HG03196 (cell line): ENCODE measurements at regions not wholly inside any gene's neighbourhood (a gene's known extent, or its start where the extent isn't known, plus 50 kb on each side); places are given as distances from the start of the nearest gene placed in this dataset.
"Not testable (repeated sequence)": the region's sequence is repeated elsewhere in the genome, so short reads cannot be mapped to it uniquely, and the experiment has no call there.

ENCODE experiments used
- ATAC-seq: cut with Tn5 transposase; IDR thresholded peaks from one replicate; pipeline ENCODE4 v1.9.1; 2021; ENCODE audit not compliant: unreplicated experiment

DNA sequence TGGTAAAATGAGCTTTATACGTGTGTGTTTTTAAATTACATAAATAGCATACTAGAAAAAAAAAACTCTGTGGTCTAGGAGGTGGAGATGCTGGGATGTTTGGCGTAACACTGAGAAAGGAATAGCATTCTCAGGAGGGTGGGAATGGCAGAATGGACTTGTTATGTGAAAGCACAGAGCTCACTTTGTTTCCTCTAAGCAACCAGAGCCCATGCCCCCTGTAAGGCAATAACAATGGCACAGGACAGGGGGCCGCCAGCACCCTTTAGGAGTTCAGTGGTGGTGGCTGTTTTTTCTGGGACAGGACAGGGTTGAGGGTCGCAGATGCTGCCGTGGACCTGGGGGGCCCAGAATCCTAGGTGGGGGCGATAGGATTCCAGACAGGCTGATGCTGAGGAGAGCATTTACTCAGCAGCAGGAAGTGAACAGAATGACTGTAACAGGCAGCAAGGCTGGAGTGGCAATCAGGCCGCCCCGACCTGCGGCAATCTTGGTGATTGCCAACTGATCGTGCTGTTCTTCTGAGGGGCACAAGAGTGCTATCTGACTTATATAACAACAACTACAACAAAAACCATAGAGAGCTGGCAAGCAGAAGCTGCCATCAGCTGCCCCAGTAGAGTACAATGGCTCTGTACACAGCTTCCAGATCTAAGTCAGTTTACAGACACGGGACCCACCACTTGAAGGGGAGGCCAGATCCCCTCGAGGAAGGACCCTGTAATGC lies 160.4 kb downstream of the UACA start:
- ATAC-seq = no peak

DNA sequence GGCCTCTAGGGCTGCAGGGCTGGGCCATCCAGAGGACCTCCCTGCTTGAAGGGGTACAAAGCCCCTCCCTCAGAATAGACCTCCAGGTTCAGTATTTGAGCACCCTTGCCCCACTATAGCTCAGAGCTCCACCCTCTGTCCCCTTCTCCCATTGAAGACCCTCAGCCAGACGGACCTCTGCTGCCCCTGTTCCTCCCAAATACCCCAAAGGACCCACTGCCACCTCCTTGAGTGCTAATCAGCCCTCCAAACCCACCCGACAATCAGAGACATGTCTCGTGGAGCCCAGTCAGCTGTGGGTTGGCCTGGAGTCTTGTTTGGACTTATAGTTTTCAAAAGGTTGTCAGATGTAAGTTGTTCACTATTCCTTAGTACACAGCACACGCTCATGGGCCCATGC lies 161.1 kb downstream of the UACA start:
- ATAC-seq = no peak

DNA sequence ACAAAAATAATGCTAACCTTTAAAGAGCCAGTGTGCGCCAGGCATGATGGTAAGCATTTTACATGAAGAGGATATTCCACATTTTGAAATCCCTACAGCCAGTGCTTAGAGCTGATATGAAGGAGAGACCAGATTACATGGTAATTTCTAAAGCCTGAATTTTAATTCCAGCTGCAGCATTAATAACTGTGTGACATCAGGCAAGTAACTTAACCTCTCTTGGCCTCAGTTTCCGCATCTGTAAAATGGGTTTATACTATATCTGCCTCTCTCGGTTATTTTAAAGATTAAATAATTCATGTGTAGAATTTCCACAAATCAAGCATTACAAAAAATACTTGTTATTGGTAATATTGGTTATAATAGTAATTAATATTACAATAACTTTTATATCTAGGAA lies 165.4 kb downstream of the UACA start:
- no peak for ATAC-seq

GRCh38 chr15:70597056-70597603 lies 166.2 kb downstream of the UACA start:
- no peak for ATAC-seq

DNA sequence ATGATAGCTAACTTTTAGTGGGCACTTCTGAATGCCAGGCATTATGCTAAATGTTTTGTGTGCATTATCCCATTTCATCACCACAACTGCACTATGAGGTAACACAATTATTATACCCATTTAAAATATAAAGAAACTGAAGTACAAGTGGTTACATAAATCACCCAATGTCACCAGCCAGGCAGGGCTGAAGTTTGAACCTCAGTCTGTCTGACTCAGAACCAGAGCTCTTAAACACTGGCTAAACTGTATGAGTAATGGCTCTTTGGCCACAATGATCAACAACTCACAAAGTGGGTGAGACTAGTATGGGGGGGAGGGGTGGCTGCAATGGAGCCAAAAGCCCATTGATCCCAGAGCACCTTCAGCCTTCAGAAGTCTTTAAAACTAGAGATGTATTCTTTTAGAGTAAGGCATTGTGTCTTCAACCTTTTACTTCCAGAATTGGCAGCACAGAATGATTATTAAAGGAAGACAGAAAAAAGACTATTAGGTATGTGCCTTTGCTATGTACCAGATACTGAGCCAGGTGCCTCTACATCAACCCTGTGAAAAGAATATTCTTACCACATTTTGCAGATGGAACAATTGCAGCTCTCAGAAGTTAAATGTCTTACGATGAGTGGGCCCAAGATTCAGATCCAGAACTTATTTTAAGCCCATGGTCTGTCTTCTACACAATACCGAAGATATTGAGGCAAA lies 166.9 kb downstream of the UACA start:
- no peak for ATAC-seq

DNA sequence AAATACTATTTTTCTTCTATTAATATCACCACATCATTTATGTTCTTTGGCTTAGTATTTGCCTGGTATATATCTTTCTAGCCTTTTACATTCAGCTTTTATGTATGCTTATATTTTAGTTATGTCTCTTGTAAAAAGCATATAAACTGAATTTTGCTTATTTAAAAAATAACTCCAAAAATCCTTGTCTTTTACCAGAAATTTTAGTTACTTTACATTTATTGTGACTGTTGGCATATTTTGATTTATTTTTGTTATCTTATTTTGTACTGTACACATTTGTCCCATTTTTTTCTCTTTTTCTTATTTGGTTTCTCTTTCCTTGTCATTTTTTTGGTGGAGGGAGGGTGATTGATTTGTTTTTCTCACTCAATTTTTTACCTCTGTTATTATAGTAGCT lies 169.6 kb downstream of the UACA start:
- ATAC-seq = no peak

DNA sequence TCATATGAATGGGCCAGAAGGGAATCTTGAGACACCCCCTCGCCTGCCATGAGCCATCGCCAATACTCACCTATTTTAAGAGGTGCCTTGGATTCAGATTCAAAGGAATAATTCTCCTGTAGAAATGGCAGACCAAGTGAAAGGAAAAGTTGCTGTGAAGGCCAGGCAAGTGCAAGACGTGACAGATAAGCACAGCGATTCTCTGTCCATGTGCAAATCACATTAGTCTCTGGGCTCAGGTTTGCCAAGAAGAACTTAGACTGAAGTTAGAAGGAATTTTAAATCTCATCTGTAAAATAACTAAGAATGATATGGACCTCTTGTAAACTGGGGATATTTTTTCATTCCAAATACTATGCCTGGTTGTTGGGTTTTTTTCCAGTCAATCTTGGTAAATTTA lies 173.6 kb downstream of the UACA start:
- ATAC-seq = no peak

GRCh38 chr15:70589221-70589620 lies 174.1 kb downstream of the UACA start:
- no peak for ATAC-seq

GRCh38 chr15:70588613-70589012 lies 174.7 kb downstream of the UACA start:
- no peak for ATAC-seq

DNA sequence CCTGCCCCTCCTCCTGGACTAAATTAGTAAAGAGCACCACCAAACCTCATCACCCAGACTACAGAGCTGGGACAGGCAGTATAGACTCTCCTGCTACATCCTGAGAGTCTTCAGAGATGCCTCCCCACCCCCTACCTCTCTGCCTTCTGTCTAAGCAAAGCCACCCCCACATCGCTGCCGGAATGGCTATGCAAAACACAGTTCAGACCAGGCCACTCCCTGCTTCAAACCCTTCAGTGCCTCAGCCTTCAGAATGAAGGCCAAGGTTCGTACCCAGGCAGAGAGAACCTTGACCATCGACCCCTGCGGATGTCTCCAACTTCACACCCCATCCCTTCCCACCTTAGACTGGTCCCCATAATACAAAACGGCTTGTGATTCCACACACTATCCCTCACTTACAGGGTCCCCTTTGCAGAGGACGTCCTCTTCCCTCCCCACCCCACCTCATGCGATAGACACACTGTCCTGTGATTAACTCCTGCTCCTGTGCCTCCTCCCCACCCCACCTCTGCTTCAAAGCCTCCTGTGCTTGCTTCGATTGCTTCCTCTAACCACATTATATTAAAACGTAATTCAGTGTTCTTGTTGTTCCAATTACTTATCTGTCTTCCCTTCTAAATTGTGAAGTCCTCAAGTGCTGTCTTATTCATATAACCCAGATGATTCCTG lies 175.3 kb downstream of the UACA start:
- no peak for ATAC-seq

DNA sequence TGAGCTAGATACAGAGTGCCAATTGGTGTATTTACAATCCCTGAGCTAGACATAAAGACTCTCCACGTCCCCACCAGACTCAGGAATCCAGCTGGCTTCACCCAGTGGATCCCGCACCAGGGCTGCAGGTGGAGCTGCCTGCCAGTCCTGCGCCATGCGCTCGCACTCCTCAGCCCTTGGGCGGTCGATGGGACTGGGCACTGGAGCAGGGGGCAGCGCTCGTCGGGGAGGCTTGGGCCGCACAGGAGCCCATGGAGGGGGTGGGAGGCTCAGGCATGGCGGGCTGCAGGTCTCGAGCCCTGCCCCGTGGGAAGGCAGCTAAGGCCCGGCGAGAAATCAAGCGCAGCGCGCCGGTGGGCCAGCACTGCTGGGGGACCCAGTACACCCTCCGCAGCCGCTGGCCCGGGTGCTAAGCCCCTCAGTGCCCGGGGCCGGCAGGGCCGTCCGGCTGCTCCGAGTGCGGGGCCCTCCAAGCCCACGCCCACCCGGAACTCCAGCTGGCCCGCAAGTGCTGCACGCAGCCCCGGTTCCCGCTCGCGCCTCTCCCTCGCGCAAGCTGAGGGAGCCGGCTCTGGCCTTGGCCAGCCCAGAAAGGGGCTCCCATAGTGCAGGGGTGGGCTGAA lies 176.2 kb downstream of the UACA start:
- not testable (repeated sequence) for ATAC-seq

GRCh38 chr15:70586241-70586640 lies 177.1 kb downstream of the UACA start:
- ATAC-seq = no peak

DNA sequence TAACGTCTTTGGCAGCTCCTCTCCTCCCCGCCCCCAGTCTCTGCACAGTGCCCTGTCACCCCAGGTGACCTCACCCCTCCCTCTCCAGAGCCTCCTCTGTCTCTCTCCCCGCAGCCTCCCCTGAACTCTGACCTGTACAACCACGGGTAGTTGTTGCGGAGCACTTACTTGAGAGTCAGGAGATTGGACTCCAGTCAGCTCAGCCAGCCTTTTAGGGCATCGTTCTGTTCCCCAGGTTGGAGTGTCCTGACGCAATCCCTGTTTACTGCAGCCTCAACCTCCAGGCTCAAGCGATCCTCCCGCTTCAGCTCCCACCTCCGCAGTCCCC lies 177.7 kb downstream of the UACA start:
- ATAC-seq = no peak

DNA sequence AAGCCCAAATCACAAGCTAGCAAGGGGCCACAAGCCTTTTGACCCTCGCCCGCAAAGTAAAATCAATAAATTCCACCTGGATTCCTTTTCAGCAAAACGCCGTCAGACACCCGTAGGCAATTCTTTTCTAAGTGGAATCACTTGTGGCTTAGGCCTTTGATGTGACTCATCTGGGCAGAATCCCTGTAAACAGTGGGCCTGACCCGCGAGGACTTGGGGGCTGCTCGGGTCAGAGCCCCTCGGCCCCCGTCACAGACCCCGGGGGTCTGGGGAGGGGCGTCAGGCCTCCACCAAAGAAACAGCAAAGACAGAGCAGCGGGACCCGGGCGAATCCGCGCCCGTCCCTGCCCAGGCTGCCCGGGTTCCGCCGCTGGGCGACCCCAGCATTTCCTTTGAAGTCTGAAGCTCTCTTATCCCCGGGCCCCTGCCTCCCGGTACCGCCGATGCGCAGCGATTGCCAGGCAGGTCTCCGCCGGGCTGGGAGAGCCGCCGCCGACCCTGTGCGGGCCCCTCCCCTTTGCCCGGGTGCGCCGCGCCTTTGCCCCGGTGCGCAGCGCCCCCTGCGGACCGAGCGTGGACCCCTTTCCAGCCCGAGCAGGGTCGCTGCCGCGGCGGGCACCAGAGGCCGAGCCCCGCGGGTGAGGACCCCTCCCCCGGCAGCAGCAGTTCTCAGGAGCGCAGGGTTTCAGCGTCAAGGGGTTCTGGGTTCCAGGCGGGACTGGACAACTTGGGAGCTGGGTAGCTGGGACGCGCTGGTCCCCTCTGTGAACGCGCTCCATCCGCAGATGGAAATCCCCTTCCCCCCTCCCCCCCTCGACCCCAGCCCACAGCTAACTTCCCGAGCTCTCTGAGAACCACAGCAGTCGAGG lies 178.3 kb downstream of the UACA start:
- ATAC-seq = no peak

- ATAC-seq = no peak
Observed at GRCh38 chr15:70584441-70584837, 178.9 kb downstream of the UACA start.

GRCh38 chr15:70583006-70583405 lies 180.4 kb downstream of the UACA start:
- ATAC-seq = no peak

DNA sequence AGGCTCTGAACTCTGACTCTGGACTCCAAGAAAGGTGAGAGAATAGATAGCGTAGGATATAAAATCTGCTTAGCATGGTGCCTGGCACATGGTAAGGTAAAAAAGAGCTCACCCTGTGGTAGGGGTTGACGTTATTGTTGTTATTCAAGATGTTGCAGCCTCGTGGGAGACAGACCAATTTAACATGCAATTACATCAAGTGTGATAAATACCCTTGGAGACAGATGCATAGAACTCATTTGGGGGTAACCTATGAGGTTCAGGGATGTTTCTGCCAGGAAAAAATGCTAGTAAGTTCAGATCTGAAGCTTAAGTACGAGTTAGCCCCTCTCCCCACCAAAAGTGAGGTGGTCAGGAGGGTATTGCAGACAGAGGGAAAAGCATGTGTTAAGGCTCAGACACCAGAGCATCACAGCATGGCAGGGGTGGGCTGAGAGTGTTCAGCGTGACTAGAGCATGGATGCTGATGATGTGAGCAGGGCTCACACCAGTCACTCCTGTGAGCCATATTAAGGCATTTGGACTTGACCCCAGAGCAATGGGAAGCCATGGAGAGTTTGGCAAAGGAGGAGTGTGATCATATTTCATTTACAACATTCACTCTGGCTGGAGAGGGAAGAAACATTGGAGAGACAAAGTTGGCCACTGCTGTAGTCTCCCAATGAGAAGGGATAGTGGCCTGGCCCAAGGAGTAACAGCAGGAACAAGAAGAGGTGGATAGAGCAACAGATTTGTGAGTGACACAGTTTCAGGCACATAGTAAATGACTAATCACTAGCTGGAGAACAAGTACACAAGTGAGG lies 181.0 kb downstream of the UACA start:
- no peak for ATAC-seq

GRCh38 chr15:70580958-70581357 lies 182.4 kb downstream of the UACA start:
- no peak for ATAC-seq

GRCh38 chr15:70580286-70580685 lies 183.1 kb downstream of the UACA start:
- ATAC-seq = no peak

DNA sequence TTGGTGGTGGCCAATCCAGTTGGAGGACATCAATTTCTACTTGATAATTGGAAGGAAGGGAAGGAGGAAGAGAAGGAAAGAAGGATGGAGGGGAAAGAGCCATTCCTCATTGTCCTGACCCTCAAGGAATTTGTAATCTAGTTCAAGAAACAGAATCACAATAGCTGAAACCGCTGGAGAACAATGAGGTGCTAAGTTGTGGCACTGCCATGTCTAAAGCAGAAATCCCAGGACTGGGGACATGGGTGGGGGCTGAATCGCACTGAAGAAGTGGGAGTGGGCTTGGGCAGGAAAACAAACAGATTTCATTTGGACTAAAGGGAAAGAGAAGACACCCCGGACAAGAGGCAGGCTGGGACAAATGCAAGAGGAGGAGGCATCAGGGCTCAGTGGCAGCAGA lies 183.6 kb downstream of the UACA start:
- ATAC-seq = no peak
